ENCODE measurements at regions not wholly inside any gene's neighbourhood (a gene's known extent, or its start where the extent isn't known, plus 50 kb on each side); places are given as distances from the start of the nearest gene placed in this dataset.

- TF ChIP-seq PHF8 (IDR thresholded peaks at IDR 0.05; ENCODE audit: borderline replicate concordance, low read length) (no peak), ZNF347 (CRISPR knock-in tag; IDR thresholded peaks at IDR 0.05; ENCODE audit: low read depth) (no peak), HNRNPUL1 (IDR thresholded peaks at IDR 0.05; ENCODE audit: low read length) (no peak), RFX5 (IDR thresholded peaks at IDR 0.05; ENCODE audit: low read depth, low read length) (no peak), ZBTB8A (IDR thresholded peaks at IDR 0.05; ENCODE audit: partially characterized antibody) (no peak)
- Histone ChIP-seq H3K4me2 (ENCODE audit: insufficient read depth, low read length) (no peak overlapping the region), H3K9me1 (ENCODE audit: control insufficient read depth, insufficient read depth, low read length) (no peaks in the 10 kb centered on the region), H3K9me3 (replicated peaks; ENCODE audit: control insufficient read depth, insufficient read depth, low read depth, low read length) (no peaks in the 10 kb centered on the region), H3K27ac (ENCODE audit: extremely low read depth, low read depth, low read length) (no peak overlapping the region), H3K79me2 (ENCODE audit: control insufficient read depth, insufficient read depth, low read length) (no peaks in the 10 kb centered on the region), H4K20me1 (replicated peaks; ENCODE audit: control insufficient read depth, insufficient read depth, low read length) (no peaks in the 10 kb centered on the region), H2AFZ (ENCODE audit: low read depth, low read length) (no peak overlapping the region), H3K4me3 (no peak overlapping the region), H3K9ac (ENCODE audit: insufficient read depth in 1 of 2, low read depth in 2 of 2, low read length in 2 of 2) (no peak overlapping the region), H3K36me3 (ENCODE audit: control insufficient read depth, insufficient read depth, low read length) (no peaks in the 10 kb centered on the region), H3K4me1 (replicated peaks in 1 of 2; ENCODE audit: control insufficient read depth in 2 of 2, insufficient read depth in 2 of 2, low read length in 2 of 2) (no peaks in the 10 kb centered on the region), H3K27me3 (ENCODE audit: control insufficient read depth in 2 of 2, insufficient read depth in 2 of 2, low read length in 2 of 2) (no peaks in the 10 kb centered on the region)
- intact Hi-C loops (cut with micrococcal nuclease) (no loop called here), in situ Hi-C loops (cut with MboI) (no loop called here)
- no peak for ATAC-seq
- CTCF ChIA-PET (ENCODE audit: low intra/inter-chr PET ratio), result no interaction called here
- DNase-seq (ENCODE audit: extremely low read depth in 1 of 4, low spot score in 3 of 4), result no peak
- POLR2A ChIA-PET, result no interaction called here
- FAIRE-seq, result no peak
- BruUV-seq (replicated peaks), result no TSS peak
- 0% methylated on average over 3 of the region's 4 CpGs for WGBS (ENCODE audit: insufficient coverage, low coverage, missing lambda C conversion rate)
Measured at GRCh38 chr2:198645816-198646215, 811.9 kb downstream of the SATB2 start.

GRCh38 chr2:198641161-198641560 lies 816.6 kb downstream of the SATB2 start:
- BruUV-seq (replicated peaks), result no TSS peak
- in situ Hi-C loops (cut with MboI), result no loop called here
- intact Hi-C loops (cut with micrococcal nuclease), result no loop called here
- no peak for TF ChIP-seq HDAC8 (tag; IDR thresholded peaks at IDR 0.05)
- no peak for TF ChIP-seq GATAD2B (IDR thresholded peaks at IDR 0.05; ENCODE audit: borderline replicate concordance)
- no peak for TF ChIP-seq ZNF717 (CRISPR knock-in tag; IDR thresholded peaks at IDR 0.05)
- no peak for TF ChIP-seq DEAF1 (CRISPR knock-in tag; IDR thresholded peaks at IDR 0.05)
- no peak for TF ChIP-seq ZNF165 (CRISPR knock-in tag; IDR thresholded peaks at IDR 0.05; ENCODE audit: borderline replicate concordance)
- no peak for TF ChIP-seq TRIM25 (IDR thresholded peaks at IDR 0.05; ENCODE audit: borderline replicate concordance)
- TF ChIP-seq CEBPB (tag; IDR thresholded peaks at IDR 0.05), result no peak
- TF ChIP-seq JUND (IDR thresholded peaks at IDR 0.05; ENCODE audit: borderline replicate concordance, low read depth, low read length), result no peak
- no peak for TF ChIP-seq JUND (tag; IDR thresholded peaks at IDR 0.05; ENCODE audit: borderline replicate concordance, low read depth, low read length)

More at GRCh38 chr2:198641161-198641560, 816.6 kb downstream of the SATB2 start:
- CTCF ChIA-PET (ENCODE audit: low intra/inter-chr PET ratio), result no interaction called here
- no peak overlapping the region for H3K4me2 ChIP-seq (ENCODE audit: insufficient read depth, low read length)
- no peaks in the 10 kb centered on the region for H4K20me1 ChIP-seq (replicated peaks; ENCODE audit: control insufficient read depth, insufficient read depth, low read length)
- H3K27me3 ChIP-seq (ENCODE audit: control insufficient read depth in 2 of 2, insufficient read depth in 2 of 2, low read length in 2 of 2), result no peaks in the 10 kb centered on the region
- ATAC-seq (no peak), DNase-seq (ENCODE audit: extremely low read depth in 1 of 4, low spot score in 3 of 4) (no peak), FAIRE-seq (no peak)
- POLR2A ChIA-PET, result no interaction called here
- H3K79me2 ChIP-seq (ENCODE audit: control insufficient read depth, insufficient read depth, low read length), result no peaks in the 10 kb centered on the region
- no peaks in the 10 kb centered on the region for H3K9me1 ChIP-seq (ENCODE audit: control insufficient read depth, insufficient read depth, low read length)
- 5% methylated on average over 3 of the region's 3 CpGs for WGBS (ENCODE audit: insufficient coverage, low coverage, missing lambda C conversion rate)
- no peaks in the 10 kb centered on the region for H3K9me3 ChIP-seq (replicated peaks; ENCODE audit: control insufficient read depth, insufficient read depth, low read depth, low read length)
- no peaks in the 10 kb centered on the region for H3K4me1 ChIP-seq (replicated peaks in 1 of 2; ENCODE audit: control insufficient read depth in 2 of 2, insufficient read depth in 2 of 2, low read length in 2 of 2)
- no peak overlapping the region for H3K9ac ChIP-seq (ENCODE audit: insufficient read depth in 1 of 2, low read depth in 2 of 2, low read length in 2 of 2)
- H3K27ac ChIP-seq (ENCODE audit: extremely low read depth, low read depth, low read length), result no peak overlapping the region
- H3K36me3 ChIP-seq (ENCODE audit: control insufficient read depth, insufficient read depth, low read length), result no peaks in the 10 kb centered on the region
- no peak overlapping the region for H2AFZ ChIP-seq (ENCODE audit: low read depth, low read length)
- H3K4me3 ChIP-seq, result no peak overlapping the region
